HG03139 (cell line): ENCODE measurements at regions not wholly inside any gene's neighbourhood (a gene's known extent, or its start where the extent isn't known, plus 50 kb on each side); places are given as distances from the start of the nearest gene placed in this dataset.
"Not testable (repeated sequence)": the region's sequence is repeated elsewhere in the genome, so short reads cannot be mapped to it uniquely, and the experiment has no call there.

Experiments used
- ATAC-seq: cut with Tn5 transposase; IDR thresholded peaks from one replicate; pipeline ENCODE4 v1.9.1; 2021; ENCODE audit not compliant: unreplicated experiment

DNA sequence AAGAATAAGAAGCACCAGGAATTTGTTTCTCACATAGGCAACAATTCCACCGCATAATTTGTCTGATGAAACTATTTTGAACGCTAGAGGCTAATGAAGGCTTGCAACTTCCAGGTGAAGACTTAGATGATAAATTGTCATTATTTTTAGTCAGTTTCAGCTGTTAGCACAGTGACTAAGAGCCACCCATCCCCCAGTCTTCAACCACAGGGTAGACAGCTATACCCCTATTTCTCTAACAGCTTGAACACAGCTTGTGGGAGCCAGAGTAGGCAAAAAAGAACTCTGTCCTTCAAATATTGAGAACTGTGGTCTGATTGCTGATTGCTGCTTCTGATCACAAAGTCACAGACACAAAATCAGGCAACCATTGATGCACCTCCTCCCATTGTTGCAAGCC, 1124.8 kb upstream of the PRR20A start:
- ATAC-seq: no peak

- ATAC-seq: no peak
These were observed 1121.1 kb upstream of the PRR20A start for GRCh38 chr13:56019606-56020005.

- no peak for ATAC-seq
These were observed 1120.3 kb upstream of the PRR20A start for GRCh38 chr13:56020425-56020824.

- no peak for ATAC-seq
These were observed 1100.7 kb upstream of the PRR20A start for GRCh38 chr13:56039992-56040391.

DNA sequence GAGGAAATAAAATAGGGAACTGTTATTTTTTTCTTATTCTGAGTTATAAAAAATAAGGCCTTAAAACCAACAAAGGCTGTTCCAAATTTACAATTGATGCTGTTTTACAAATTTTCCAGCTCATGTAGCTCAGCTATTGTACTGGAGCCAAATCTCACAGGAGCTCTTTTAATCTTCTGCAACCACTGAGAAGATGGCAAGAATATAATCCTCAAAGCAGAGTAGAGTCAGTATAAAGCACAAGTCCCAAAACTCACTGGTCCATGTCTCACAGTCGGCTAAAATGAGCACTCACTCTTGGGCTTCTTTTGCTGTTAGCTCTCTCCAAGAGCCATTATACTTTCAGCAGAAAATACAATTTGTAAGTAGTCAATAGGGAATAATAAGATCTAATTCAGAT, 1074.4 kb upstream of the PRR20A start:
- ATAC-seq: no peak

DNA sequence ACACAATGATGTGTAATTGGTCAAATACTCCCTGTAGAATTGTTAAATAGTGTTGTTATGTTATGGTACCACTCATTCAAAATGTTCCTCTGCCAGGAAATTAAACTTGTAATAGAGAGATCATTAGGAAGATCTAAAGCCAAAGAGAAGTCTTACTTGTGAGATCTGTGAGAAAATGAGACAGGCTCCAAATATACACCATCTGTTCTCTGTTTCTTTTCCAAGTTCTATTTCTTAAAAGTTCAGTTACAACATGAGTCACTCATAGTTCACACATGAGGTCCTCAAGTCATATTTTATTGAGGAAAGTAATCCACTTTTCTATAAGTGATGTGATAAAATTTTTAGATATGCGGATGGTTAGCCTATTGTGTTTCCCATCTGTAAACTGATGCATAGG, 1038.1 kb upstream of the PRR20A start:
- ATAC-seq: no peak

GRCh38 chr13:56110751-56111150, 1030.0 kb upstream of the PRR20A start:
- ATAC-seq: no peak

GRCh38 chr13:56134524-56134923, 1006.2 kb upstream of the PRR20A start:
- ATAC-seq: no peak

- no peak for ATAC-seq
These were observed 973.9 kb upstream of the PRR20A start for GRCh38 chr13:56166864-56167263.

GRCh38 chr13:56168581-56168980, 972.1 kb upstream of the PRR20A start:
- no peak for ATAC-seq

DNA sequence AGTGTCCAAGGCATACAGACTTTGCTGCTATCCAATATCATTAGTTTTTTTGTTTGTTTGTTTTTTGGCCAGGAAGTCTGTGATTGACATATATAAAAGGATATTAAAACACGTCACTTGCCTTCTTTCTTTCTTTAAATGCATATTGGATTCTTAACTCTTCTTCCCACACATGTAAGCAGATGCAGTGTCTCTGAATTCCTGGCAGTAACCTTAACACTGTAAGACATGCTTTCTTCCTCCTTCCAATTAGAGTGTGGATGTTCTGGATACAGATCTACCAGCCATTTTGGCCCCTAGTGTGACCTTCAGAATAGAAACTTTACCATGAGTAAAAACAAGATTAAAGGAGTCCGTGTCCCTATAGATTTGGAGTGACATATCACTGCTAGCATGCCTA, 967.4 kb upstream of the PRR20A start:
- ATAC-seq: no peak

DNA sequence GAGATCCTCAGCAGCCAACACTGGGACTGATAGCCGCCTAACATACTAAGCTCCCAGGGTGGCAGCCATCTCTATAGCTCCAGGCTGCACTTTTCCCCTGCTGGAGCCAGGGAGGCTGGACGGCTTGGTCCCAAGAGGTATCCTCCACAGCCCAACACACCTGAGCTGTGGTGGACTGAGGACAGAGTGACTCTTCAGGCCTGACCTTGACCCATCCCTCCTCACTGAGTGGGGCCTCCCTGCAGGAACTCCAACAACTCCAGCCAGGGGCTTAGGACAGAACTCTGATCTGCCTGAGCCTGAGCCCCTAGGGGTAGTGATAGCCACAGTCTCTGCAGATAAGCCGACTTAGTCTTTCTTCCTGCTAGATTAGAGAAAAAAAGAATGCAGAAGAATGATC, 958.1 kb upstream of the PRR20A start:
- no peak for ATAC-seq

- no peak for ATAC-seq
These were observed 953.4 kb upstream of the PRR20A start for GRCh38 chr13:56187331-56187730.

- not testable (repeated sequence) for ATAC-seq
These were observed 952.1 kb upstream of the PRR20A start for GRCh38 chr13:56188582-56188981.

GRCh38 chr13:56189439-56189838, 951.3 kb upstream of the PRR20A start:
- no peak for ATAC-seq

DNA sequence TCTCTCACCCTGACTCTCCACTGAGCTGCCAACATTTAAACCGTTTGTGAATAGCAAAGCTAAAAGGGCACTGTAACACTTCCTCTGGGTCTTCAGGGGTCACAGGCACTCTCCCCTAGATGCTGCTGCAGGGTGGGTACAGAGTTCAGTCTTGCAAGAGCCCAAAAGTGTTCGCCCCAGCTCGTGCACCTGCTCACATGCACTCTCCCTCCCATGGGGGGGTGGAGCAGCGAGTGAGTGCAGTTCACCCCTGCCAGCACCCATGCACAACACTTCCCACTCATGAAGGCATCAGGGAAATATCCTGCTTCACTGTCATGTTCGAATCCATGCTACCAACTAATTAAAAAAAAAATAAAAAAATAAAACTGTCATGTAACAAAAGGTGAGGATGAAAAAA, 950.7 kb upstream of the PRR20A start:
- ATAC-seq: no peak

GRCh38 chr13:56198350-56198749, 942.4 kb upstream of the PRR20A start:
- no peak for ATAC-seq

- no peak for ATAC-seq
These were observed 938.9 kb upstream of the PRR20A start for GRCh38 chr13:56201834-56202233.

GRCh38 chr13:56216221-56216620, 924.5 kb upstream of the PRR20A start:
- no peak for ATAC-seq

DNA sequence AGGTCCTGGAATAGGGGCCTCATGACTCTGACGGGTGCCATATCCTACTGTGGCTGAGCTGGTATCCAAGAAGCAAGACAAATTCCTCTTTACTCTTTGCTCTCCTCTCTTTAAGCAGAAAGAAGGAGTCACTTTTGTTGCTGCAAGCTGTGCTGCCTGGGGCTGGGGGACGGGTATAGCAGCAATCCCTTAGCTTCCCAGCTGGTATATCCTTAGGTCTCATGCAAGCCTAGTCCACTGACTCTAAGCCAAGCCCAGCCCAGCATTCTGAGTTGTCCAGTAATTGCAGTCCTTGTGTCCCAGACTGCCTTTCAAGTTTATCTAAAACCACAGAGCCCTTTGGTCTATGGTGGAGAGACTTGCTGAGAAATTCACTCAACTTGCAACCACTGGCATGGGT, 893.0 kb upstream of the PRR20A start:
- no peak for ATAC-seq

DNA sequence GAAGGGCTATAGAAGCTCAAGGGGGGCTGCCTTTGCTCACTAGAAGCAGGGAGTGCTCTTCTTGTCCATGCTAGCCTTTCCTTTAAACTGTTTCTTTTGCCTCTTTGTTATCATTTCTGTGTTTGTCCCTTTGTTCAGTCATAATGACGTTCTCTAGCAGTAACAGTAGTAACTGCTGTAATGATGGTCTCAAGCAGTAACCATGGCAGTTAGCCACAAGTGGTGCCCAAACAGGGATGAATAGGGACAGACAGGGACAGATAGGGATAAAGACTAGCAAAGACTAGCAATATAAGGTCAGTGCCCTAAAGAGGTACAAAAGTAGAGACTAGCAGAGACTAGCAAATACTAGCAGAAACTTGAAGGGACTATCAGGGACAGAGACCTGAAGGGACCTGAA, 869.0 kb upstream of the PRR20A start:
- ATAC-seq: no peak

DNA sequence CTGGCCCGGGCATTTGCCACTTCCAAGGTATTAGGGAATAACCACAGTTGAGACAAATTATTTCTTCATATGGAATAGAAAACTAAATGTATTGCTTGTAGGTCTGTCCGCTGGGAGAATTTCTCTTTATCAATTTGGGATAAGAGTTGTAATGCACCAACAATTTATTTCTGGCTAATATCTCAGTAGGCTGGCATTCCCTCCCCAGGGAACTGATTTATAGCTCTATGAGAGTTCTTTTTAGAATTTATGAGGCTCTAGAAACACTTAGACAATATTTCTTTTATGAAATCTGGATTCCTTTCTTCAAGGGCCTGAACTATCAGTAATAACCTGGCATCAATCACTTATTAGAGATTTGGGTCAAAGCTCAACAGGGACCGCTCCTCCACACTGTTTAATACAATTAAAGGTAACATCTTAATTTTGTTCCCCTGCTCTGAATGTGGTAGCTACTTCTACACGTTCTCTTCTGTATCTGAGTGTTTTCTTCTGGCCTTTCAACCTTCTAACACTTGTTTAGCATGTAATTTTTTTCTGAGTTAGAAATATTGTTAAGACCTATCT, 857.4 kb upstream of the PRR20A start:
- ATAC-seq: no peak

- ATAC-seq: no peak
These were observed 841.1 kb upstream of the PRR20A start for GRCh38 chr13:56299650-56300049.

DNA sequence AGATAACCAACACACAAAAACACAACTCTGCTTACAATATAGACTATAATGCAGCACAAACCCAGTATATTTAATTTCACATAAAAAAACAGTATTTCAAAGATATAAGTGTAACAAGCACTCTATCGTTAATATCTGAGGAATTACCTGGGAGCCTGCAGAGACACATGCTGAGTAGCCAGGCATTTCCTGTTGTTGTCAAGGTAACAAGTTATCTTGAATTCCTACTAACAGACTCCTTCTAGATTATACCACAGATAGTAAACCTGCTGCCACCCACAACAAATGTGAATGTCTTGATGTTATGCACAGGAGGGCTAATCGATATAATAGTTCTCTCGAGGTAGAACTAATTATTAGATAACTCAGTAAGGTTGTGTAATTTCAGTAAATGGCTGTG, 826.0 kb upstream of the PRR20A start:
- no peak for ATAC-seq
